ENCODE measurements at regions not wholly inside any gene's neighbourhood (a gene's known extent, or its start where the extent isn't known, plus 50 kb on each side); places are given as distances from the start of the nearest gene placed in this dataset.
A peak's percentile ranks its signal among the peaks of the same experiment; 100 is the strongest.
"Not testable (repeated sequence)": the region's sequence is repeated elsewhere in the genome, so short reads cannot be mapped to it uniquely, and the experiment has no call there.

DNA sequence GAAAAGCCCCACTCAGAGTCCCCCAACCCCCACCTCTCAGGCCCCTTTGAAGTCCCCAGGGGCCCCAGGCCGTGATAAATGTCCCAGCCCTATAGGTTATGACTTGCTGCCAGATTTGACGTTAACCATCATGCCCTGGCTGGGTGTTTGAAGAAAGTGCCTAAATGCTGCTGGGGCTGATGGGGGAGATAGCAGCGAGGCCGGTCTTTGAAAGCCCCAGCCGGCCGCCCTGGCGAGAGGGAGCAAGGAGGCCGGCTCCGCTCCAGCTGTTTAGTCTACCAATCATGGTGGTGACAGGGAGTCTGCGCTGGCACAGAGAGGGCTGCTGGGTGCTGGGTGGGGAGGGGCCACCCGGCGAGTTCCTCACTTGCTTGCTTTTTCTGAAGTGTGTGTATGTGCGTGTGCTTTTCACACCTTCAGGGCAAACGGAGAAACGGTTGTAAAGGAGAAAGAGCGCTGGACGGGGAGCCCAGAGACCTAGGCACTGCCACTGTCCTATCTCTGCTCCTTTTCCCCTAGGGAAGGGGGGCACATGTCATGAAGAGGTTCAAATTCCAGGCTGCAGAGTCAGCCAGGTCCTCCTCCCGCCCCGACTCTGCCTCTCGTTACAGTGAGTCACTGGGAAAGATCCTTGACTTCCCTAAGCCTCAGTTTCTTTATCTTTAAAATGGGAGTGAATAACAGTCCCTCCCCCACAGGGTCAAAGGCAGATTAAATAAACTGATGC is 126.1 kb upstream of the HAND1 start:
- H3K27ac ChIP-seq (ENCODE audit: low read length) = no peak overlapping the region
- H3K27me3 ChIP-seq (ENCODE audit: control insufficient read depth, insufficient read depth) = no peaks in the 10 kb centered on the region
- no peak overlapping the region for H3K4me3 ChIP-seq (ENCODE audit: low read length)
- no peaks in the 10 kb centered on the region for H3K9me3 ChIP-seq (ENCODE audit: control insufficient read depth, low read length)
- no peaks in the 10 kb centered on the region for H3K4me1 ChIP-seq (ENCODE audit: control insufficient read depth, insufficient read depth, low read length)
- ATAC-seq (peak; percentile 61 to 70), DNase-seq (peak; percentile 39 to 74 (median 66))
- WGBS = 4% methylated on average over 20 of the region's 20 CpGs
- intact Hi-C loops (cut with DNase I) = no loop called here

GRCh38 chr5:154603485-154603884 is 125.5 kb upstream of the HAND1 start:
- intact Hi-C loops (cut with DNase I) = no loop called here
- ATAC-seq = no peak

GRCh38 chr5:154603011-154603410 is 125.0 kb upstream of the HAND1 start:
- Histone ChIP-seq H3K9me3 (ENCODE audit: control insufficient read depth, low read length) (no peaks in the 10 kb centered on the region), H3K27me3 (ENCODE audit: control insufficient read depth, insufficient read depth) (no peaks in the 10 kb centered on the region), H3K27ac (ENCODE audit: low read length) (no peak overlapping the region), H3K4me1 (ENCODE audit: control insufficient read depth, insufficient read depth, low read length) (no peaks in the 10 kb centered on the region), H3K4me3 (ENCODE audit: low read length) (no peak overlapping the region)
- ATAC-seq = no peak
- no peak for DNase-seq
- intact Hi-C loops (cut with DNase I) = no loop called here
- 87% methylated on average over 1 of the region's 1 CpG for WGBS

More at GRCh38 chr5:154603485-154603884, 125.5 kb upstream of the HAND1 start:
- no peaks in the 10 kb centered on the region for H3K9me3 ChIP-seq (ENCODE audit: control insufficient read depth, low read length)
- H3K27me3 ChIP-seq (ENCODE audit: control insufficient read depth, insufficient read depth) = no peaks in the 10 kb centered on the region
- no peak overlapping the region for H3K27ac ChIP-seq (ENCODE audit: low read length)
- H3K4me1 ChIP-seq (ENCODE audit: control insufficient read depth, insufficient read depth, low read length) = no peaks in the 10 kb centered on the region
- DNase-seq = no peak
- H3K4me3 ChIP-seq (ENCODE audit: low read length) = no peak overlapping the region
- WGBS = 49% methylated on average over 1 of the region's 1 CpG

GRCh38 chr5:154601014-154601413 is 123.0 kb upstream of the HAND1 start:
- WGBS = 76% methylated on average over 7 of the region's 7 CpGs
- ATAC-seq (no peak), DNase-seq (no peak)
- H3K4me3 ChIP-seq (ENCODE audit: low read length) = no peak overlapping the region
- intact Hi-C loops (cut with DNase I) = no loop called here
- no peaks in the 10 kb centered on the region for H3K9me3 ChIP-seq (ENCODE audit: control insufficient read depth, low read length)
- H3K4me1 ChIP-seq (ENCODE audit: control insufficient read depth, insufficient read depth, low read length) = no peaks in the 10 kb centered on the region
- H3K27ac ChIP-seq (ENCODE audit: low read length) = no peak overlapping the region
- no peaks in the 10 kb centered on the region for H3K27me3 ChIP-seq (ENCODE audit: control insufficient read depth, insufficient read depth)

- Histone ChIP-seq H3K9me3 (ENCODE audit: control insufficient read depth, low read length) (no peaks in the 10 kb centered on the region), H3K4me1 (ENCODE audit: control insufficient read depth, insufficient read depth, low read length) (no peaks in the 10 kb centered on the region), H3K27ac (ENCODE audit: low read length) (no peak overlapping the region), H3K27me3 (ENCODE audit: control insufficient read depth, insufficient read depth) (no peaks in the 10 kb centered on the region), H3K4me3 (ENCODE audit: low read length) (no peak overlapping the region)
- intact Hi-C loops (cut with DNase I) = no loop called here
- 87% methylated on average over 2 of the region's 2 CpGs for WGBS
- ATAC-seq (no peak), DNase-seq (no peak)
Observed at GRCh38 chr5:154598021-154598420, 120.0 kb upstream of the HAND1 start.

DNA sequence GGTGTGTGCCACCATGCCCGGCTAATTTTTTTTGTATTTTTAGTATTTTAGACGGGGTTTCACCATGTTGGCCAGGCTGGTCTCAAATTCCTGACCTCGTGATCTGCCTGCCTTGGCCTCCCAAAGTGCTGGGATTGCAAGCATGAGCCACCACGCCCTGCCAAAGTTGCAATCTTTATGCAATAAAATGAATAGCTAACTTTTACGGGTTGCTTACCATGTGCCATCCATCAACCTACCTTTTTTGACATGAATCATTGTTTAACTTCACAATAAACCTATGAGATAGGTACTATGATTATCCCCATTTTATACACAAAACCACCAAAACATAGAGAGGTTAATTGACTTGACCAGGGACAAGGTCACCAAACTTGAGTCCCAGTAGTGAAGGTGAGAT is 118.8 kb upstream of the HAND1 start:
- H3K27ac ChIP-seq (ENCODE audit: low read length); ATAC-seq; H3K9me3 ChIP-seq (ENCODE audit: control insufficient read depth, low read length); DNase-seq; H3K27me3 ChIP-seq (ENCODE audit: control insufficient read depth, insufficient read depth); intact Hi-C loops (cut with DNase I); H3K4me1 ChIP-seq (ENCODE audit: control insufficient read depth, insufficient read depth, low read length); H3K4me3 ChIP-seq (ENCODE audit: low read length): not testable (repeated sequence)
- WGBS = 85% methylated on average over 5 of the region's 5 CpGs

GRCh38 chr5:154595662-154596061 is 117.6 kb upstream of the HAND1 start:
- Histone ChIP-seq H3K9me3 (ENCODE audit: control insufficient read depth, low read length) (no peaks in the 10 kb centered on the region), H3K4me1 (ENCODE audit: control insufficient read depth, insufficient read depth, low read length) (no peaks in the 10 kb centered on the region), H3K4me3 (ENCODE audit: low read length) (no peak overlapping the region), H3K27ac (ENCODE audit: low read length) (no peak overlapping the region), H3K27me3 (ENCODE audit: control insufficient read depth, insufficient read depth) (no peaks in the 10 kb centered on the region)
- 67% methylated on average over 9 of the region's 9 CpGs for WGBS
- ATAC-seq = no peak
- intact Hi-C loops (cut with DNase I) = no loop called here
- no peak for DNase-seq

- Histone ChIP-seq H3K4me3 (ENCODE audit: low read length) (no peak overlapping the region), H3K27ac (ENCODE audit: low read length) (no peak overlapping the region), H3K4me1 (ENCODE audit: control insufficient read depth, insufficient read depth, low read length) (no peaks in the 10 kb centered on the region), H3K9me3 (ENCODE audit: control insufficient read depth, low read length) (no peaks in the 10 kb centered on the region), H3K27me3 (ENCODE audit: control insufficient read depth, insufficient read depth) (no peaks in the 10 kb centered on the region)
- DNase-seq (no peak), ATAC-seq (no peak)
- intact Hi-C loops (cut with DNase I) = no loop called here
Observed at GRCh38 chr5:154593796-154594195, 115.8 kb upstream of the HAND1 start.

GRCh38 chr5:154593071-154593470 is 115.0 kb upstream of the HAND1 start:
- Histone ChIP-seq H3K9me3 (ENCODE audit: control insufficient read depth, low read length) (no peaks in the 10 kb centered on the region), H3K27ac (ENCODE audit: low read length) (no peak overlapping the region), H3K4me3 (ENCODE audit: low read length) (no peak overlapping the region), H3K27me3 (ENCODE audit: control insufficient read depth, insufficient read depth) (no peaks in the 10 kb centered on the region), H3K4me1 (ENCODE audit: control insufficient read depth, insufficient read depth, low read length) (no peaks in the 10 kb centered on the region)
- 63% methylated on average over 3 of the region's 3 CpGs for WGBS
- intact Hi-C loops (cut with DNase I) = no loop called here
- DNase-seq (no peak), ATAC-seq (no peak)

DNA sequence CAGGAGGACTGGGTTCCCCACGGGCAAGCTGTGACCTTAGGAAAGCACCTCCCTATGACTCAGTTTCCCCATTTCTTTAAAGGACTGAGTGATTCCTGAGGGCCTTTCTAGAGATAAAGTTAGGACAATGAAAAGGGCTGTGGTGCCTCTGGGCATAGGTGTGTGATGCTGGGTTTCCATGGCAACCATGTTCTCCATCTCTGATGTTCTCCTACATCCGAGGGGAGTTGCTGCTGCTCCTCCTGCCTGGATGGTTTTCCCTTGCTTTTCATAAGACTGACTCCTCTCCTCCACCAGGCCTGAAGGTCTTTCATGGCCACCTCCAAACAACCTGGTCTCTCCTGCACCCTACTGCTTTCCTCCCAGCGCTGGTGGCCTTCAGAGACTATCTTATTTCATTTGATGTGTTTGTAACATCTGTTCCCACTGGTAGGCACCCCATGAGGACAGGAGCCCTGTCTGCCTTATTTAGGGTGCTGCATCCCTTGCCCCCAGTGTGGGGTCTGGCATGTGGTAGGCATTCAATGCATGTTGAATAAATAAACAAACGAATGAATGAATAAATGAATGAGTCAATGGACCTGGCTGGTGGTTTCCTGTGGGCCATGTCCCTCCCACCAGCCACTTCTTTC is 112.2 kb upstream of the HAND1 start:
- Histone ChIP-seq H3K9me3 (ENCODE audit: control insufficient read depth, low read length) (no peaks in the 10 kb centered on the region), H3K4me3 (ENCODE audit: low read length) (no peak overlapping the region), H3K27ac (ENCODE audit: low read length) (no peak overlapping the region), H3K4me1 (ENCODE audit: control insufficient read depth, insufficient read depth, low read length) (no peaks in the 10 kb centered on the region), H3K27me3 (ENCODE audit: control insufficient read depth, insufficient read depth) (no peaks in the 10 kb centered on the region)
- DNase-seq = no peak
- no peak for ATAC-seq
- intact Hi-C loops (cut with DNase I) = no loop called here
- WGBS = 70% methylated on average over 4 of the region's 4 CpGs

DNA sequence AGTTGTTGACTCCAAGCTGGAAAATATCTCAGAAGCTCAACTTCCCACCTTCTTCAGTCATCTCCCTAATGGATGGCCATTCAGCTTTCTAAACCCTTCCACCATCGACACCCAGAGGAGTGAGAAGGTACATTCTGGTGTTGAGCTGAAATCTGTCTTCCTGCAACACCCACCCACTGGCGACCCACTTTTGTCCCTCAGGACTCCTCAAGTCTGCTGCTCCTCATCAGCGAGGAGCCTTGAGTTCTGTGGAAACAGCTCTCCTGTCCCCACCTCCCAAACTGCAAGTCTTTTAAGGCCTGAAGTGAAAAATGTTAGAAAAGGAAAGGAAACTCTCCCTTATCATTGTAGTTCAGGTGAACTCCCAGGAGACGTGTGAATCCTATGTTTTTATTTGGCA is 111.5 kb upstream of the HAND1 start:
- no peak overlapping the region for H3K4me3 ChIP-seq (ENCODE audit: low read length)
- no peak for ATAC-seq
- no peaks in the 10 kb centered on the region for H3K27me3 ChIP-seq (ENCODE audit: control insufficient read depth, insufficient read depth)
- no peaks in the 10 kb centered on the region for H3K4me1 ChIP-seq (ENCODE audit: control insufficient read depth, insufficient read depth, low read length)
- intact Hi-C loops (cut with DNase I) = no loop called here
- H3K9me3 ChIP-seq (ENCODE audit: control insufficient read depth, low read length) = no peaks in the 10 kb centered on the region
- 79% methylated on average over 4 of the region's 4 CpGs for WGBS
- H3K27ac ChIP-seq (ENCODE audit: low read length) = no peak overlapping the region
- DNase-seq = no peak

Data from right cardiac atrium (tissue), 5 donors.